HepG2 (cell line): ENCODE measurements at regions not wholly inside any gene's neighbourhood (a gene's known extent, or its start where the extent isn't known, plus 50 kb on each side); places are given as distances from the start of the nearest gene placed in this dataset.

Experiments
- ATAC-seq: fragments of 200-7000 bp; cut with Tn5 transposase; 3 replicates; pipeline ENCODE4 v1.9.1; 2020; ENCODE audit warnings: mild to moderate bottlenecking, moderate library complexity
- BruUV-seq: library from RNA; stranded (reverse); fragments of 400-500 nt; replicated peaks from 2 replicates; lab custom pipeline; 2021; lab: Mats Ljungman, UMichigan
- CTCF ChIA-PET: fragments of 300-600 bp; formaldehyde crosslinking; extraction: SDS; loops from one replicate; lab custom pipeline; 2021; ENCODE audit warnings: low total read pairs, inconsistent platforms, low intra/inter-chr PET ratio; lab: Yijun Ruan, JAX
- POLR2A ChIA-PET: fragments of 350-600 bp; sonication (Branson Sonifier 250); formaldehyde crosslinking; loops from one replicate; lab custom pipeline; 2020; ENCODE audit warnings: antibody characterized with exemption, inconsistent platforms; lab: Yijun Ruan, JAX
- DNase-seq: peaks from one replicate; pipeline ENCODE4 v3.0.0-alpha.2; 2015; ENCODE audit warnings: low spot score
- FAIRE-seq: peaks from 3 replicates; lab custom pipeline; 2011; peaks lifted over from hg19 to GRCh38; lab: Jason Lieb, UNC
- H2AFZ ChIP-seq: one replicate; pipeline ENCODE4 v1.6.1; 2011; ENCODE audit warnings: low read length, inconsistent platforms
- H3K27ac ChIP-seq: fragments of 300-600 bp; 3 replicates; pipeline ENCODE4 v1.8.0; 2011; ENCODE audit warnings: mixed run types, mild to moderate bottlenecking, mixed read lengths, low read length, inconsistent platforms; ENCODE audit not compliant: insufficient read depth; ENCODE audit errors: extremely low read length
- H3K27me3 ChIP-seq, 2 experiments: fragments of 200-600 bp in 1 of 2; 2 replicates in 1 of 2; 3 replicates in 1 of 2; pipeline versions ENCODE4 v1.6.0 to v1.8.0; 2011; ENCODE audit warnings: low read length in 2 of 2, mild to moderate bottlenecking in 2 of 2, moderate library complexity in 2 of 2, inconsistent platforms in 1 of 2; ENCODE audit not compliant: insufficient read depth in 2 of 2, control insufficient read depth in 1 of 2
- H3K36me3 ChIP-seq, 2 experiments: fragments of 200-600 bp in 1 of 2; replicated peaks in 1 of 2; 2 replicates in 1 of 2; 3 replicates in 1 of 2; pipeline versions ENCODE4 v1.5.1 to v1.8.0; 2011; ENCODE audit warnings: low read length in 2 of 2, inconsistent platforms in 1 of 2; ENCODE audit not compliant: insufficient read depth in 2 of 2, control insufficient read depth in 1 of 2
- H3K4me1 ChIP-seq: 2 replicates; pipeline ENCODE4 v1.5.1; 2012; ENCODE audit warnings: low read length, inconsistent platforms; ENCODE audit not compliant: insufficient read depth
- H3K4me2 ChIP-seq: 2 replicates; pipeline ENCODE4 v1.6.0; 2011; ENCODE audit warnings: low read depth, low read length, inconsistent platforms
- H3K4me3 ChIP-seq, 3 experiments: fragments of 200-600 bp in 1 of 3; sonication (generic), shearing (Covaris generic) in 1 of 3; replicated peaks in 1 of 3; 2 replicates each; pipeline ENCODE4 v1.5.1; 2011 to 2016; ENCODE audit warnings: low read length in 3 of 3, inconsistent platforms in 2 of 3, low read depth in 2 of 3, mild to moderate bottlenecking in 2 of 3, control low read depth in 1 of 3, mixed read lengths in 1 of 3; ENCODE audit not compliant: insufficient read depth in 1 of 3
- H3K79me2 ChIP-seq: one replicate; pipeline ENCODE4 v1.6.1; 2011; ENCODE audit warnings: low read length, inconsistent platforms; ENCODE audit not compliant: insufficient read depth
- H3K9ac ChIP-seq: 2 replicates; pipeline ENCODE4 v1.6.0; 2011; ENCODE audit warnings: mild to moderate bottlenecking, low read depth, low read length, inconsistent platforms; ENCODE audit not compliant: insufficient read depth
- H3K9me3 ChIP-seq: 2 replicates; pipeline ENCODE4 v1.5.1; 2012; ENCODE audit warnings: mild to moderate bottlenecking, low read length
- H4K20me1 ChIP-seq: 2 replicates; pipeline ENCODE4 v1.6.0; 2011; ENCODE audit warnings: inconsistent platforms, mild to moderate bottlenecking, low read length, moderate library complexity; ENCODE audit not compliant: insufficient read depth
- CAMTA2 ChIP-seq: sonication (generic); formaldehyde crosslinking; IDR thresholded peaks from 2 replicates; pipeline ENCODE4 v1.4.0; 2020; ENCODE audit warnings: mild to moderate bottlenecking, missing genetic modification reagents, borderline replicate concordance
- ERF ChIP-seq: IDR thresholded peaks from 2 replicates; pipeline ENCODE4 v1.6.1; 2018; ENCODE audit warnings: missing biosample characterization, missing genetic modification reagents
- GATAD2A ChIP-seq: IDR thresholded peaks from 2 replicates; pipeline ENCODE4 v1.6.1; 2016
- HMG20B ChIP-seq: conservative IDR thresholded peaks from 2 replicates; pipeline ENCODE4 v1.6.1; 2016; ENCODE audit warnings: missing genetic modification reagents, missing compliant biosample characterization
- HOXA7 ChIP-seq: sonication (generic); formaldehyde crosslinking; IDR thresholded peaks from 2 replicates; pipeline ENCODE4 v1.8.1; 2022; ENCODE audit warnings: mild to moderate bottlenecking, missing genetic modification reagents, moderate library complexity
- NCOA1 ChIP-seq: sonication (generic); formaldehyde crosslinking; IDR thresholded peaks from 2 replicates; pipeline ENCODE4 v1.9.0; 2021; ENCODE audit warnings: missing genetic modification reagents
- SP4 ChIP-seq: sonication (generic); formaldehyde crosslinking; IDR thresholded peaks from 2 replicates; pipeline ENCODE4 v1.8.1; 2023; ENCODE audit warnings: mild to moderate bottlenecking, missing genetic modification reagents
- TEAD2 ChIP-seq: sonication (generic); formaldehyde crosslinking; IDR thresholded peaks from 2 replicates; pipeline ENCODE4 v1.9.0; 2021; ENCODE audit warnings: missing genetic modification reagents
- ZKSCAN1 ChIP-seq: fragments of 150-350 bp; IDR thresholded peaks from 2 replicates; pipeline ENCODE4 v1.6.1; 2014; ENCODE audit warnings: low read length
- ZNF121 ChIP-seq: sonication (generic); formaldehyde crosslinking; IDR thresholded peaks from 2 replicates; pipeline ENCODE4 v1.5.0; 2020; ENCODE audit warnings: mild to moderate bottlenecking, missing genetic modification reagents
- ZNF446 ChIP-seq: sonication (generic); formaldehyde crosslinking; IDR thresholded peaks from 2 replicates; pipeline ENCODE4 v1.5.0; 2020; ENCODE audit warnings: mild to moderate bottlenecking, missing genetic modification reagents
- ZNF556 ChIP-seq: sonication (generic); formaldehyde crosslinking; IDR thresholded peaks from 2 replicates; pipeline ENCODE4 v1.4.0; 2020; ENCODE audit warnings: mild to moderate bottlenecking, missing genetic modification reagents, borderline replicate concordance
- ZSCAN9 ChIP-seq: IDR thresholded peaks from 2 replicates; pipeline ENCODE4 v1.6.1; 2016; ENCODE audit warnings: borderline replicate concordance
- WGBS: methylation state at CpG from one replicate; pipeline ENCODE4 v1.1.6; 2017; ENCODE audit warnings: low lambda C conversion rate; 5-methylcytosine and 5-hydroxymethylcytosine counted together
- in situ Hi-C: cut with HindIII; loops from 2 replicates; pipeline ENCODE4 v1.10.0; 2017; ENCODE audit warnings: low pct_unique_long_range_greater_than_20kb; ENCODE audit not compliant: extremely low pct_ligation_motif_present
- intact Hi-C: fragments of 100-400 bp; cut with micrococcal nuclease; formaldehyde crosslinking; loops from one replicate; pipeline ENCODE4 v1.10.0; 2022; ENCODE audit not compliant: unreplicated experiment
- TF ChIP-seq, protein P1 (sequence below): sonication (generic); formaldehyde crosslinking; IDR thresholded peaks from 2 replicates; pipeline ENCODE4 v1.5.1; 2020; ENCODE audit warnings: mild to moderate bottlenecking, missing genetic modification reagents, borderline replicate concordance
- TF ChIP-seq, protein P2 (sequence below), 2 experiments: sonication (generic) in 1 of 2; formaldehyde crosslinking in 1 of 2; IDR thresholded peaks; 2 replicates each; pipeline versions ENCODE4 v1.6.1 to v1.9.0; 2014 to 2022; ENCODE audit warnings: antibody characterized with exemption in 1 of 2, borderline replicate concordance in 1 of 2, inconsistent platforms in 1 of 2, low read depth in 1 of 2, missing genetic modification reagents in 1 of 2

DNA sequence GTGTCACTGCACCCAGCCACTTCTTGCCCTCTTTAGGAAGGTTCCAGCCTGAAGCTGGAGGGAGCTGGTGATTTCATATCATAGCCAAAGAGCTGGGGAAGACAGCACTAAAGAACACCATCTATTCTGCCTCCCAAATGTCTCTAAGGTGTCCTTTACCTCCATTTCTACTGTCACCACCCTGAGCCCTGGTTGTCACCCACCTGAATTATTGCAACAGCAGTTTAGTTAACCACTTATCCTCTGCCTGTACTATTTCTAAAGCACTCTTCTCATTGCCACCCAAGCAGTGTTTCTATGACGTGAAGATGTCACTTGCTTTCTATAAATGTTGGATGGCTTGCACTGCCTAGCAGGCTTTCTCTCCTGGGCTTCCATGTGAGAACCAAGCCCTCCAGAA, 69.4 kb upstream of the EED start:
- POLR2A ChIA-PET, result no interaction called here

More for the DNA sequence above, 69.4 kb upstream of the EED start:
- ATAC-seq, result no peak
- Histone ChIP-seq H3K4me3 (no peak overlapping the region), H4K20me1 (no peaks in the 10 kb centered on the region)
- TF ChIP-seq ZNF121 (no peak), HOXA7 (CRISPR knock-in tag) (no peak), NCOA1 (CRISPR knock-in tag) (no peak), GATAD2A (CRISPR knock-in tag) (no peak), ERF (no peak), ZKSCAN1 (no peak), ZSCAN9 (CRISPR knock-in tag) (no peak), HMG20B (no peak), SP4 (CRISPR knock-in tag) (no peak), ZNF446 (CRISPR knock-in tag) (no peak), TEAD2 (CRISPR knock-in tag) (no peak), CAMTA2 (CRISPR knock-in tag) (no peak), ZNF556 (no peak)
- TF ChIP-seq, protein P1, sequence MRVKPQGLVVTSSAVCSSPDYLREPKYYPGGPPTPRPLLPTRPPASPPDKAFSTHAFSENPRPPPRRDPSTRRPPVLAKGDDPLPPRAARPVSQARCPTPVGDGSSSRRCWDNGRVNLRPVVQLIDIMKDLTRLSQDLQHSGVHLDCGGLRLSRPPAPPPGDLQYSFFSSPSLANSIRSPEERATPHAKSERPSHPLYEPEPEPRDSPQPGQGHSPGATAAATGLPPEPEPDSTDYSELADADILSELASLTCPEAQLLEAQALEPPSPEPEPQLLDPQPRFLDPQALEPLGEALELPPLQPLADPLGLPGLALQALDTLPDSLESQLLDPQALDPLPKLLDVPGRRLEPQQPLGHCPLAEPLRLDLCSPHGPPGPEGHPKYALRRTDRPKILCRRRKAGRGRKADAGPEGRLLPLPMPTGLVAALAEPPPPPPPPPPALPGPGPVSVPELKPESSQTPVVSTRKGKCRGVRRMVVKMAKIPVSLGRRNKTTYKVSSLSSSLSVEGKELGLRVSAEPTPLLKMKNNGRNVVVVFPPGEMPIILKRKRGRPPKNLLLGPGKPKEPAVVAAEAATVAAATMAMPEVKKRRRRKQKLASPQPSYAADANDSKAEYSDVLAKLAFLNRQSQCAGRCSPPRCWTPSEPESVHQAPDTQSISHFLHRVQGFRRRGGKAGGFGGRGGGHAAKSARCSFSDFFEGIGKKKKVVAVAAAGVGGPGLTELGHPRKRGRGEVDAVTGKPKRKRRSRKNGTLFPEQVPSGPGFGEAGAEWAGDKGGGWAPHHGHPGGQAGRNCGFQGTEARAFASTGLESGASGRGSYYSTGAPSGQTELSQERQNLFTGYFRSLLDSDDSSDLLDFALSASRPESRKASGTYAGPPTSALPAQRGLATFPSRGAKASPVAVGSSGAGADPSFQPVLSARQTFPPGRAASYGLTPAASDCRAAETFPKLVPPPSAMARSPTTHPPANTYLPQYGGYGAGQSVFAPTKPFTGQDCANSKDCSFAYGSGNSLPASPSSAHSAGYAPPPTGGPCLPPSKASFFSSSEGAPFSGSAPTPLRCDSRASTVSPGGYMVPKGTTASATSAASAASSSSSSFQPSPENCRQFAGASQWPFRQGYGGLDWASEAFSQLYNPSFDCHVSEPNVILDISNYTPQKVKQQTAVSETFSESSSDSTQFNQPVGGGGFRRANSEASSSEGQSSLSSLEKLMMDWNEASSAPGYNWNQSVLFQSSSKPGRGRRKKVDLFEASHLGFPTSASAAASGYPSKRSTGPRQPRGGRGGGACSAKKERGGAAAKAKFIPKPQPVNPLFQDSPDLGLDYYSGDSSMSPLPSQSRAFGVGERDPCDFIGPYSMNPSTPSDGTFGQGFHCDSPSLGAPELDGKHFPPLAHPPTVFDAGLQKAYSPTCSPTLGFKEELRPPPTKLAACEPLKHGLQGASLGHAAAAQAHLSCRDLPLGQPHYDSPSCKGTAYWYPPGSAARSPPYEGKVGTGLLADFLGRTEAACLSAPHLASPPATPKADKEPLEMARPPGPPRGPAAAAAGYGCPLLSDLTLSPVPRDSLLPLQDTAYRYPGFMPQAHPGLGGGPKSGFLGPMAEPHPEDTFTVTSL, result no peak
- TF ChIP-seq, protein P2, sequence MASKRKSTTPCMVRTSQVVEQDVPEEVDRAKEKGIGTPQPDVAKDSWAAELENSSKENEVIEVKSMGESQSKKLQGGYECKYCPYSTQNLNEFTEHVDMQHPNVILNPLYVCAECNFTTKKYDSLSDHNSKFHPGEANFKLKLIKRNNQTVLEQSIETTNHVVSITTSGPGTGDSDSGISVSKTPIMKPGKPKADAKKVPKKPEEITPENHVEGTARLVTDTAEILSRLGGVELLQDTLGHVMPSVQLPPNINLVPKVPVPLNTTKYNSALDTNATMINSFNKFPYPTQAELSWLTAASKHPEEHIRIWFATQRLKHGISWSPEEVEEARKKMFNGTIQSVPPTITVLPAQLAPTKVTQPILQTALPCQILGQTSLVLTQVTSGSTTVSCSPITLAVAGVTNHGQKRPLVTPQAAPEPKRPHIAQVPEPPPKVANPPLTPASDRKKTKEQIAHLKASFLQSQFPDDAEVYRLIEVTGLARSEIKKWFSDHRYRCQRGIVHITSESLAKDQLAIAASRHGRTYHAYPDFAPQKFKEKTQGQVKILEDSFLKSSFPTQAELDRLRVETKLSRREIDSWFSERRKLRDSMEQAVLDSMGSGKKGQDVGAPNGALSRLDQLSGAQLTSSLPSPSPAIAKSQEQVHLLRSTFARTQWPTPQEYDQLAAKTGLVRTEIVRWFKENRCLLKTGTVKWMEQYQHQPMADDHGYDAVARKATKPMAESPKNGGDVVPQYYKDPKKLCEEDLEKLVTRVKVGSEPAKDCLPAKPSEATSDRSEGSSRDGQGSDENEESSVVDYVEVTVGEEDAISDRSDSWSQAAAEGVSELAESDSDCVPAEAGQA (IDR thresholded peaks at IDR 0.05; ENCODE audit: low read depth), result no peak
- TF ChIP-seq, protein P2 (CRISPR knock-in tag; IDR thresholded peaks at IDR 0.05; ENCODE audit: borderline replicate concordance), result no peak
- TF ChIP-seq, all 625 proteins: peak for 0
- Histone ChIP-seq H3K27ac (no peak overlapping the region), H3K9ac (no peak overlapping the region), H3K4me2 (no peak overlapping the region), H2AFZ (no peak overlapping the region), H3K79me2 (no peaks in the 10 kb centered on the region), H3K36me3 (no peaks in the 10 kb centered on the region), H3K9me3 (no peaks in the 10 kb centered on the region), H3K27me3 (no peaks in the 10 kb centered on the region; a peak in 1 of 5 replicates), H3K4me1 (peaks cover 48% of the 10 kb centered on the region)
- FAIRE-seq (no peak), DNase-seq (no peak)
- WGBS, result 35% methylated on average over 1 of the region's 1 CpG
- CTCF ChIA-PET, result no interaction called here
- intact Hi-C loops, result no loop called here
- in situ Hi-C loops, result no loop called here
- BruUV-seq, result no TSS peak
